ENCODE measurements at regions not wholly inside any gene's neighbourhood (a gene's known extent, or its start where the extent isn't known, plus 50 kb on each side); places are given as distances from the start of the nearest gene placed in this dataset.
A peak's percentile ranks its signal among the peaks of the same experiment; 100 is the strongest.

- H3K9me3 ChIP-seq (ENCODE audit: insufficient read depth, low read length, severe bottlenecking), result no peaks in the 10 kb centered on the region
- no peak overlapping the region for H3K4me3 ChIP-seq (ENCODE audit: low read depth in 1 of 2, low read length in 2 of 2)
- H3K27ac ChIP-seq (ENCODE audit: low read length), result no peak overlapping the region
- ATAC-seq (ENCODE audit: insufficient read depth, low read depth) (peak; percentile 98), DNase-seq (peak; percentile 20)
- no peak overlapping the region for H3K9ac ChIP-seq (ENCODE audit: low read depth, low read length)
- no peaks in the 10 kb centered on the region for H3K4me1 ChIP-seq (ENCODE audit: insufficient read depth, low read length)
- TF ChIP-seq EZH2 (IDR thresholded peaks at IDR 0.05; ENCODE audit: borderline replicate concordance, low read depth, low read length, severe bottlenecking) (no peak), CTCF (IDR thresholded peaks at IDR 0.05; ENCODE audit: borderline replicate concordance, extremely low read depth, low read length, poor library complexity, severe bottlenecking) (peak; percentile 86)
- H2AFZ ChIP-seq (ENCODE audit: low read depth, low read length), result no peak overlapping the region
- no peaks in the 10 kb centered on the region for H4K20me1 ChIP-seq (ENCODE audit: insufficient read depth, low read length)
- H3K27me3 ChIP-seq (ENCODE audit: insufficient read depth, low read length, poor library complexity), result no peaks in the 10 kb centered on the region
- no peaks in the 10 kb centered on the region for H3K79me2 ChIP-seq (ENCODE audit: insufficient read depth, low read length)
- no peaks in the 10 kb centered on the region for H3K36me3 ChIP-seq (ENCODE audit: insufficient read depth, low read length)
- H3K4me2 ChIP-seq (ENCODE audit: insufficient read depth, low read length), result no peak overlapping the region
Measured at GRCh38 chr4:159446266-159446976, 343.5 kb downstream of the RAPGEF2 start.

GRCh38 chr4:159447296-159447695, 344.4 kb downstream of the RAPGEF2 start:
- H2AFZ ChIP-seq (ENCODE audit: low read depth, low read length), result no peak overlapping the region
- no peaks in the 10 kb centered on the region for H3K4me1 ChIP-seq (ENCODE audit: insufficient read depth, low read length)
- ATAC-seq (ENCODE audit: insufficient read depth, low read depth) (no peak), DNase-seq (no peak)
- H3K27ac ChIP-seq (ENCODE audit: low read length), result no peak overlapping the region
- H3K4me3 ChIP-seq (ENCODE audit: low read depth in 1 of 2, low read length in 2 of 2), result no peak overlapping the region
- no peak overlapping the region for H3K4me2 ChIP-seq (ENCODE audit: insufficient read depth, low read length)
- H3K27me3 ChIP-seq (ENCODE audit: insufficient read depth, low read length, poor library complexity), result no peaks in the 10 kb centered on the region
- no peaks in the 10 kb centered on the region for H3K36me3 ChIP-seq (ENCODE audit: insufficient read depth, low read length)
- H3K9ac ChIP-seq (ENCODE audit: low read depth, low read length), result no peak overlapping the region
- TF ChIP-seq CTCF (IDR thresholded peaks at IDR 0.05; ENCODE audit: borderline replicate concordance, extremely low read depth, low read length, poor library complexity, severe bottlenecking) (no peak), EZH2 (IDR thresholded peaks at IDR 0.05; ENCODE audit: borderline replicate concordance, low read depth, low read length, severe bottlenecking) (no peak)
- no peaks in the 10 kb centered on the region for H3K9me3 ChIP-seq (ENCODE audit: insufficient read depth, low read length, severe bottlenecking)
- H4K20me1 ChIP-seq (ENCODE audit: insufficient read depth, low read length), result no peaks in the 10 kb centered on the region
- H3K79me2 ChIP-seq (ENCODE audit: insufficient read depth, low read length), result no peaks in the 10 kb centered on the region

- Histone ChIP-seq H3K4me3 (ENCODE audit: low read depth in 1 of 2, low read length in 2 of 2) (no peak overlapping the region), H3K79me2 (ENCODE audit: insufficient read depth, low read length) (no peaks in the 10 kb centered on the region), H3K4me1 (ENCODE audit: insufficient read depth, low read length) (no peaks in the 10 kb centered on the region), H3K27ac (ENCODE audit: low read length) (no peak overlapping the region), H3K27me3 (ENCODE audit: insufficient read depth, low read length, poor library complexity) (no peaks in the 10 kb centered on the region), H3K9me3 (ENCODE audit: insufficient read depth, low read length, severe bottlenecking) (no peaks in the 10 kb centered on the region), H3K9ac (ENCODE audit: low read depth, low read length) (no peak overlapping the region), H3K4me2 (ENCODE audit: insufficient read depth, low read length) (no peak overlapping the region), H3K36me3 (ENCODE audit: insufficient read depth, low read length) (no peaks in the 10 kb centered on the region), H2AFZ (ENCODE audit: low read depth, low read length) (no peak overlapping the region), H4K20me1 (ENCODE audit: insufficient read depth, low read length) (no peaks in the 10 kb centered on the region)
- ATAC-seq (ENCODE audit: insufficient read depth, low read depth) (no peak), DNase-seq (no peak)
- TF ChIP-seq CTCF (IDR thresholded peaks at IDR 0.05; ENCODE audit: borderline replicate concordance, extremely low read depth, low read length, poor library complexity, severe bottlenecking), result no peak
- TF ChIP-seq EZH2 (IDR thresholded peaks at IDR 0.05; ENCODE audit: borderline replicate concordance, low read depth, low read length, severe bottlenecking), result no peak
Measured at GRCh38 chr4:159451006-159451405, 348.1 kb downstream of the RAPGEF2 start.
